ENCODE measurements at regions not wholly inside any gene's neighbourhood (a gene's known extent, or its start where the extent isn't known, plus 50 kb on each side); places are given as distances from the start of the nearest gene placed in this dataset.

GRCh38 chr12:107472308-107472707 lies 213.3 kb upstream of the PWP1 start:
- DNase-seq (ENCODE audit: low spot score), result no peak

- no peak for DNase-seq (ENCODE audit: low spot score)
These were observed 211.5 kb upstream of the PWP1 start for GRCh38 chr12:107474099-107474498.

GRCh38 chr12:107474639-107475539 lies 210.7 kb upstream of the PWP1 start:
- DNase-seq (ENCODE audit: low spot score), result no peak

GRCh38 chr12:107475900-107476299 lies 209.7 kb upstream of the PWP1 start:
- no peak for DNase-seq (ENCODE audit: low spot score)

- no peak for DNase-seq (ENCODE audit: low spot score)
These were observed 208.6 kb upstream of the PWP1 start for GRCh38 chr12:107477018-107477417.

GRCh38 chr12:107477947-107478610 lies 207.5 kb upstream of the PWP1 start:
- no peak for DNase-seq (ENCODE audit: low spot score)

GRCh38 chr12:107478881-107479280 lies 206.7 kb upstream of the PWP1 start:
- DNase-seq (ENCODE audit: low spot score), result no peak

GRCh38 chr12:107480836-107481608 lies 204.6 kb upstream of the PWP1 start:
- no peak for DNase-seq (ENCODE audit: low spot score)

- no peak for DNase-seq (ENCODE audit: low spot score)
These were observed 201.4 kb upstream of the PWP1 start for GRCh38 chr12:107484230-107484629.

GRCh38 chr12:107484941-107485340 lies 200.7 kb upstream of the PWP1 start:
- no peak for DNase-seq (ENCODE audit: low spot score)

GRCh38 chr12:107485731-107486130 lies 199.9 kb upstream of the PWP1 start:
- DNase-seq (ENCODE audit: low spot score), result no peak

GRCh38 chr12:107486140-107486892 lies 199.3 kb upstream of the PWP1 start:
- no peak for DNase-seq (ENCODE audit: low spot score)

- no peak for DNase-seq (ENCODE audit: low spot score)
These were observed 198.5 kb upstream of the PWP1 start for GRCh38 chr12:107487011-107487680.

GRCh38 chr12:107488666-107489065 lies 196.9 kb upstream of the PWP1 start:
- no peak for DNase-seq (ENCODE audit: low spot score)

GRCh38 chr12:107490010-107490409 lies 195.6 kb upstream of the PWP1 start:
- no peak for DNase-seq (ENCODE audit: low spot score)

- no peak for DNase-seq (ENCODE audit: low spot score)
These were observed 193.7 kb upstream of the PWP1 start for GRCh38 chr12:107491856-107492255.

GRCh38 chr12:107492393-107493134 lies 193.0 kb upstream of the PWP1 start:
- DNase-seq (ENCODE audit: low spot score), result no peak

GRCh38 chr12:107493135-107493494 lies 192.5 kb upstream of the PWP1 start:
- no peak for DNase-seq (ENCODE audit: low spot score)

GRCh38 chr12:107493666-107494065 lies 191.9 kb upstream of the PWP1 start:
- DNase-seq (ENCODE audit: low spot score), result no peak

GRCh38 chr12:107494331-107494730 lies 191.3 kb upstream of the PWP1 start:
- no peak for DNase-seq (ENCODE audit: low spot score)

Data from H4 (cell line).